ENCODE measurements at regions not wholly inside any gene's neighbourhood (a gene's known extent, or its start where the extent isn't known, plus 50 kb on each side); places are given as distances from the start of the nearest gene placed in this dataset.

GRCh38 chr6:131383421-131384411 is 189.3 kb upstream of the ARG1 start:
- no peak for DNase-seq

GRCh38 chr6:131387562-131388447 is 185.2 kb upstream of the ARG1 start:
- DNase-seq = no peak

- DNase-seq = no peak
These were observed 182.7 kb upstream of the ARG1 start for GRCh38 chr6:131390322-131390721.

- DNase-seq = no peak
These were observed 181.9 kb upstream of the ARG1 start for GRCh38 chr6:131391116-131391515.

GRCh38 chr6:131393433-131393832 is 179.6 kb upstream of the ARG1 start:
- DNase-seq = no peak

- DNase-seq = no peak
These were observed 178.1 kb upstream of the ARG1 start for GRCh38 chr6:131394768-131395432.

- DNase-seq = no peak
These were observed 174.8 kb upstream of the ARG1 start for GRCh38 chr6:131398176-131398575.

GRCh38 chr6:131399433-131399832 is 173.6 kb upstream of the ARG1 start:
- DNase-seq = no peak

- DNase-seq = no peak
These were observed 172.8 kb upstream of the ARG1 start for GRCh38 chr6:131400054-131400778.

- no peak for DNase-seq
These were observed 172.1 kb upstream of the ARG1 start for GRCh38 chr6:131400779-131401496.

- no peak for DNase-seq
These were observed 164.2 kb upstream of the ARG1 start for GRCh38 chr6:131408811-131409210.

GRCh38 chr6:131410785-131411184 is 162.2 kb upstream of the ARG1 start:
- no peak for DNase-seq

GRCh38 chr6:131412960-131413830 is 159.8 kb upstream of the ARG1 start:
- no peak for DNase-seq

- no peak for DNase-seq
These were observed 159.2 kb upstream of the ARG1 start for GRCh38 chr6:131413831-131414191.

- no peak for DNase-seq
These were observed 158.1 kb upstream of the ARG1 start for GRCh38 chr6:131414956-131415355.

GRCh38 chr6:131418441-131418840 is 154.6 kb upstream of the ARG1 start:
- no peak for DNase-seq

GRCh38 chr6:131419702-131420101 is 153.3 kb upstream of the ARG1 start:
- DNase-seq = no peak

GRCh38 chr6:131424016-131424415 is 149.0 kb upstream of the ARG1 start:
- no peak for DNase-seq

- no peak for DNase-seq
These were observed 148.6 kb upstream of the ARG1 start for GRCh38 chr6:131424475-131424874.

- DNase-seq = no peak
These were observed 145.5 kb upstream of the ARG1 start for GRCh38 chr6:131427434-131428058.

Measured in NCI-H446 (cell line).